GOT3 (cell line): ENCODE measurements at regions not wholly inside any gene's neighbourhood (a gene's known extent, or its start where the extent isn't known, plus 50 kb on each side); places are given as distances from the start of the nearest gene placed in this dataset.

Experiments
- DNase-seq: peaks from one replicate; lab custom pipeline; 2025; ENCODE audit warnings: mixed read lengths; lab: John Stamatoyannopoulos, UW

GRCh38 chr9:107730666-107731065, 241.1 kb upstream of the KLF4 start:
- DNase-seq = no peak

GRCh38 chr9:107727086-107727780, 237.7 kb upstream of the KLF4 start:
- no peak for DNase-seq

GRCh38 chr9:107723015-107723414, 233.4 kb upstream of the KLF4 start:
- DNase-seq = no peak

- DNase-seq = no peak
These were observed 232.2 kb upstream of the KLF4 start for GRCh38 chr9:107721705-107722245.

- DNase-seq = no peak
These were observed 230.9 kb upstream of the KLF4 start for GRCh38 chr9:107720501-107720900.

GRCh38 chr9:107717529-107718314, 228.2 kb upstream of the KLF4 start:
- no peak for DNase-seq

- DNase-seq = no peak
These were observed 226.2 kb upstream of the KLF4 start for GRCh38 chr9:107715740-107716139.

GRCh38 chr9:107713470-107713869, 223.9 kb upstream of the KLF4 start:
- no peak for DNase-seq

- DNase-seq = no peak
These were observed 222.8 kb upstream of the KLF4 start for GRCh38 chr9:107712390-107712789.

- DNase-seq = no peak
These were observed 222.0 kb upstream of the KLF4 start for GRCh38 chr9:107711542-107711941.

- no peak for DNase-seq
These were observed 221.4 kb upstream of the KLF4 start for GRCh38 chr9:107710953-107711352.

- no peak for DNase-seq
These were observed 221.0 kb upstream of the KLF4 start for GRCh38 chr9:107710546-107710945.

- DNase-seq = no peak
These were observed 219.2 kb upstream of the KLF4 start for GRCh38 chr9:107708791-107709190.

- no peak for DNase-seq
These were observed 218.4 kb upstream of the KLF4 start for GRCh38 chr9:107707915-107708441.

GRCh38 chr9:107707428-107707837, 217.9 kb upstream of the KLF4 start:
- no peak for DNase-seq

GRCh38 chr9:107706701-107707427, 217.3 kb upstream of the KLF4 start:
- no peak for DNase-seq

GRCh38 chr9:107705521-107705920, 216.0 kb upstream of the KLF4 start:
- no peak for DNase-seq

GRCh38 chr9:107704774-107705173, 215.2 kb upstream of the KLF4 start:
- no peak for DNase-seq

- no peak for DNase-seq
These were observed 214.1 kb upstream of the KLF4 start for GRCh38 chr9:107703651-107704050.

- no peak for DNase-seq
These were observed 211.3 kb upstream of the KLF4 start for GRCh38 chr9:107700847-107701246.

GRCh38 chr9:107699231-107699630, 209.7 kb upstream of the KLF4 start:
- no peak for DNase-seq

- no peak for DNase-seq
These were observed 209.2 kb upstream of the KLF4 start for GRCh38 chr9:107698779-107699178.
